GM18858 (cell line): ENCODE measurements at regions not wholly inside any gene's neighbourhood (a gene's known extent, or its start where the extent isn't known, plus 50 kb on each side); places are given as distances from the start of the nearest gene placed in this dataset.

Source experiments
- ATAC-seq: cut with Tn5 transposase; IDR thresholded peaks from one replicate; pipeline ENCODE4 v1.9.1; 2021; ENCODE audit not compliant: unreplicated experiment

- no peak for ATAC-seq
These were observed 640.2 kb upstream of the PKN2 start for GRCh38 chr1:88043834-88044233.

GRCh38 chr1:88052167-88052566, 631.9 kb upstream of the PKN2 start:
- ATAC-seq: no peak

GRCh38 chr1:88053065-88053464, 631.0 kb upstream of the PKN2 start:
- ATAC-seq: no peak

GRCh38 chr1:88056881-88057280, 627.2 kb upstream of the PKN2 start:
- no peak for ATAC-seq

GRCh38 chr1:88058205-88058604, 625.9 kb upstream of the PKN2 start:
- ATAC-seq: no peak

- no peak for ATAC-seq
These were observed 623.9 kb upstream of the PKN2 start for GRCh38 chr1:88060112-88060673.

GRCh38 chr1:88060750-88061491, 623.2 kb upstream of the PKN2 start:
- ATAC-seq: no peak

- peak; percentile 74 for ATAC-seq
These were observed 622.4 kb upstream of the PKN2 start for GRCh38 chr1:88061492-88062177.

- no peak for ATAC-seq
These were observed 621.4 kb upstream of the PKN2 start for GRCh38 chr1:88062650-88063153.

- ATAC-seq: no peak
These were observed 620.5 kb upstream of the PKN2 start for GRCh38 chr1:88063605-88064004.

- no peak for ATAC-seq
These were observed 615.6 kb upstream of the PKN2 start for GRCh38 chr1:88068407-88068960.

GRCh38 chr1:88070956-88071355, 613.1 kb upstream of the PKN2 start:
- no peak for ATAC-seq

- no peak for ATAC-seq
These were observed 609.4 kb upstream of the PKN2 start for GRCh38 chr1:88074661-88075060.

GRCh38 chr1:88075813-88076212, 608.3 kb upstream of the PKN2 start:
- no peak for ATAC-seq

GRCh38 chr1:88079036-88079435, 605.0 kb upstream of the PKN2 start:
- ATAC-seq: no peak

GRCh38 chr1:88080875-88081274, 603.2 kb upstream of the PKN2 start:
- ATAC-seq: no peak

GRCh38 chr1:88088481-88088880, 595.6 kb upstream of the PKN2 start:
- no peak for ATAC-seq

- no peak for ATAC-seq
These were observed 594.1 kb upstream of the PKN2 start for GRCh38 chr1:88089961-88090360.

GRCh38 chr1:88098881-88099280, 585.2 kb upstream of the PKN2 start:
- no peak for ATAC-seq

- no peak for ATAC-seq
These were observed 583.0 kb upstream of the PKN2 start for GRCh38 chr1:88101041-88101440.

GRCh38 chr1:88104236-88104635, 579.8 kb upstream of the PKN2 start:
- ATAC-seq: no peak

GRCh38 chr1:88104886-88105285, 579.2 kb upstream of the PKN2 start:
- no peak for ATAC-seq
